HepG2 (cell line): ENCODE measurements at regions not wholly inside any gene's neighbourhood (a gene's known extent, or its start where the extent isn't known, plus 50 kb on each side); places are given as distances from the start of the nearest gene placed in this dataset.

ENCODE experiments used
- ATAC-seq: fragments of 200-7000 bp; cut with Tn5 transposase; 3 replicates; pipeline ENCODE4 v1.9.1; 2020; ENCODE audit warnings: mild to moderate bottlenecking, moderate library complexity
- BruUV-seq: library from RNA; stranded (reverse); fragments of 400-500 nt; replicated peaks from 2 replicates; lab custom pipeline; 2021; lab: Mats Ljungman, UMichigan
- CTCF ChIA-PET: fragments of 300-600 bp; formaldehyde crosslinking; extraction: SDS; loops from one replicate; lab custom pipeline; 2021; ENCODE audit warnings: low total read pairs, inconsistent platforms, low intra/inter-chr PET ratio; lab: Yijun Ruan, JAX
- POLR2A ChIA-PET: fragments of 350-600 bp; sonication (Branson Sonifier 250); formaldehyde crosslinking; loops from one replicate; lab custom pipeline; 2020; ENCODE audit warnings: antibody characterized with exemption, inconsistent platforms; lab: Yijun Ruan, JAX
- DNase-seq: peaks from one replicate; pipeline ENCODE4 v3.0.0-alpha.2; 2015; ENCODE audit warnings: low spot score
- FAIRE-seq: peaks from 3 replicates; lab custom pipeline; 2011; peaks lifted over from hg19 to GRCh38; lab: Jason Lieb, UNC
- H2AFZ ChIP-seq: one replicate; pipeline ENCODE4 v1.6.1; 2011; ENCODE audit warnings: low read length, inconsistent platforms
- H3K27ac ChIP-seq: fragments of 300-600 bp; 3 replicates; pipeline ENCODE4 v1.8.0; 2011; ENCODE audit warnings: mixed run types, mild to moderate bottlenecking, mixed read lengths, low read length, inconsistent platforms; ENCODE audit not compliant: insufficient read depth; ENCODE audit errors: extremely low read length
- H3K27me3 ChIP-seq, 2 experiments: fragments of 200-600 bp in 1 of 2; 2 replicates in 1 of 2; 3 replicates in 1 of 2; pipeline versions ENCODE4 v1.6.0 to v1.8.0; 2011; ENCODE audit warnings: low read length in 2 of 2, mild to moderate bottlenecking in 2 of 2, moderate library complexity in 2 of 2, inconsistent platforms in 1 of 2; ENCODE audit not compliant: insufficient read depth in 2 of 2, control insufficient read depth in 1 of 2
- H3K36me3 ChIP-seq, 2 experiments: fragments of 200-600 bp in 1 of 2; replicated peaks in 1 of 2; 2 replicates in 1 of 2; 3 replicates in 1 of 2; pipeline versions ENCODE4 v1.5.1 to v1.8.0; 2011; ENCODE audit warnings: low read length in 2 of 2, inconsistent platforms in 1 of 2; ENCODE audit not compliant: insufficient read depth in 2 of 2, control insufficient read depth in 1 of 2
- H3K4me1 ChIP-seq: 2 replicates; pipeline ENCODE4 v1.5.1; 2012; ENCODE audit warnings: low read length, inconsistent platforms; ENCODE audit not compliant: insufficient read depth
- H3K4me2 ChIP-seq: 2 replicates; pipeline ENCODE4 v1.6.0; 2011; ENCODE audit warnings: low read depth, low read length, inconsistent platforms
- H3K4me3 ChIP-seq, 3 experiments: fragments of 200-600 bp in 1 of 3; sonication (generic), shearing (Covaris generic) in 1 of 3; replicated peaks in 1 of 3; 2 replicates each; pipeline ENCODE4 v1.5.1; 2011 to 2016; ENCODE audit warnings: low read length in 3 of 3, inconsistent platforms in 2 of 3, low read depth in 2 of 3, mild to moderate bottlenecking in 2 of 3, control low read depth in 1 of 3, mixed read lengths in 1 of 3; ENCODE audit not compliant: insufficient read depth in 1 of 3
- H3K79me2 ChIP-seq: one replicate; pipeline ENCODE4 v1.6.1; 2011; ENCODE audit warnings: low read length, inconsistent platforms; ENCODE audit not compliant: insufficient read depth
- H3K9ac ChIP-seq: 2 replicates; pipeline ENCODE4 v1.6.0; 2011; ENCODE audit warnings: mild to moderate bottlenecking, low read depth, low read length, inconsistent platforms; ENCODE audit not compliant: insufficient read depth
- H3K9me3 ChIP-seq: 2 replicates; pipeline ENCODE4 v1.5.1; 2012; ENCODE audit warnings: mild to moderate bottlenecking, low read length
- H4K20me1 ChIP-seq: 2 replicates; pipeline ENCODE4 v1.6.0; 2011; ENCODE audit warnings: inconsistent platforms, mild to moderate bottlenecking, low read length, moderate library complexity; ENCODE audit not compliant: insufficient read depth
- ZNF124 ChIP-seq: sonication (generic); formaldehyde crosslinking; IDR thresholded peaks from 2 replicates; pipeline ENCODE4 v1.4.0; 2020; ENCODE audit warnings: missing genetic modification reagents
- ZNF263 ChIP-seq: sonication (generic); formaldehyde crosslinking; IDR thresholded peaks from 2 replicates; pipeline ENCODE4 v1.4.0; 2020; ENCODE audit warnings: missing genetic modification reagents
- WGBS: methylation state at CpG from one replicate; pipeline ENCODE4 v1.1.6; 2017; ENCODE audit warnings: low lambda C conversion rate; 5-methylcytosine and 5-hydroxymethylcytosine counted together
- in situ Hi-C: cut with HindIII; loops from 2 replicates; pipeline ENCODE4 v1.10.0; 2017; ENCODE audit warnings: low pct_unique_long_range_greater_than_20kb; ENCODE audit not compliant: extremely low pct_ligation_motif_present
- intact Hi-C: fragments of 100-400 bp; cut with micrococcal nuclease; formaldehyde crosslinking; loops from one replicate; pipeline ENCODE4 v1.10.0; 2022; ENCODE audit not compliant: unreplicated experiment
- TF ChIP-seq, protein P1 (sequence below): sonication (generic); formaldehyde crosslinking; IDR thresholded peaks from 2 replicates; pipeline ENCODE4 v1.9.0; 2021; ENCODE audit warnings: missing genetic modification reagents, borderline replicate concordance

DNA sequence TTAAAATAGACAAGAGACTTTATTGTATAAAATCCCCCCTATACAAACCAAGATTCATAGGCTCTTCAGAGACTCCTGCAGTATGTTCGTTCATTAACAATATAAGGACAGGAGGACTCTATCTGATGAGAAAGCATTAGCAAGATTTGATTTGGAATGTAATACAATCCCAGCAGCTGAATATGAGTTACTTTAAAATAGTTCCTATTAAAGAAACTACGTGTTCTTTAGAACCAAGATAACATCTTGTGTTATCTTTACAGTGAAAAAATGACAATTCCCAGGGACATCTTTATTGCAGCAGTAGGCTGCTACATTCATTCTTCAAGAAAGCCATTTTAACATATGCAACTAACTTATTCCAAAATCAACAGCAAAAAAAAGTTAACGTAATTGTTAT lies 1360.1 kb upstream of the GJE1 start:
- intact Hi-C loops = no loop called here
- H3K4me1 ChIP-seq = no peaks in the 10 kb centered on the region
- H3K4me2 ChIP-seq = no peak overlapping the region
- WGBS = 50% methylated on average over 3 of the region's 3 CpGs
- BruUV-seq = no TSS peak
- no peaks in the 10 kb centered on the region for H4K20me1 ChIP-seq
- TF ChIP-seq, protein P1, sequence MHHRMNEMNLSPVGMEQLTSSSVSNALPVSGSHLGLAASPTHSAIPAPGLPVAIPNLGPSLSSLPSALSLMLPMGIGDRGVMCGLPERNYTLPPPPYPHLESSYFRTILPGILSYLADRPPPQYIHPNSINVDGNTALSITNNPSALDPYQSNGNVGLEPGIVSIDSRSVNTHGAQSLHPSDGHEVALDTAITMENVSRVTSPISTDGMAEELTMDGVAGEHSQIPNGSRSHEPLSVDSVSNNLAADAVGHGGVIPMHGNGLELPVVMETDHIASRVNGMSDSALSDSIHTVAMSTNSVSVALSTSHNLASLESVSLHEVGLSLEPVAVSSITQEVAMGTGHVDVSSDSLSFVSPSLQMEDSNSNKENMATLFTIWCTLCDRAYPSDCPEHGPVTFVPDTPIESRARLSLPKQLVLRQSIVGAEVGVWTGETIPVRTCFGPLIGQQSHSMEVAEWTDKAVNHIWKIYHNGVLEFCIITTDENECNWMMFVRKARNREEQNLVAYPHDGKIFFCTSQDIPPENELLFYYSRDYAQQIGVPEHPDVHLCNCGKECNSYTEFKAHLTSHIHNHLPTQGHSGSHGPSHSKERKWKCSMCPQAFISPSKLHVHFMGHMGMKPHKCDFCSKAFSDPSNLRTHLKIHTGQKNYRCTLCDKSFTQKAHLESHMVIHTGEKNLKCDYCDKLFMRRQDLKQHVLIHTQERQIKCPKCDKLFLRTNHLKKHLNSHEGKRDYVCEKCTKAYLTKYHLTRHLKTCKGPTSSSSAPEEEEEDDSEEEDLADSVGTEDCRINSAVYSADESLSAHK (CRISPR knock-in tag) = no peak
- H3K27me3 ChIP-seq = no peaks in the 10 kb centered on the region
- H3K36me3 ChIP-seq = no peaks in the 10 kb centered on the region
- H3K9me3 ChIP-seq = peaks cover 46% of the 10 kb centered on the region
- no peaks in the 10 kb centered on the region for H3K79me2 ChIP-seq
- H3K9ac ChIP-seq = no peak overlapping the region
- FAIRE-seq = no peak
- no peak overlapping the region for H3K4me3 ChIP-seq
- DNase-seq = no peak
- no peak for ATAC-seq
- in situ Hi-C loops = no loop called here
- ChIA-PET CTCF (no interaction called here), POLR2A (no interaction called here)
- H2AFZ ChIP-seq = no peak overlapping the region
- no peak overlapping the region for H3K27ac ChIP-seq

DNA sequence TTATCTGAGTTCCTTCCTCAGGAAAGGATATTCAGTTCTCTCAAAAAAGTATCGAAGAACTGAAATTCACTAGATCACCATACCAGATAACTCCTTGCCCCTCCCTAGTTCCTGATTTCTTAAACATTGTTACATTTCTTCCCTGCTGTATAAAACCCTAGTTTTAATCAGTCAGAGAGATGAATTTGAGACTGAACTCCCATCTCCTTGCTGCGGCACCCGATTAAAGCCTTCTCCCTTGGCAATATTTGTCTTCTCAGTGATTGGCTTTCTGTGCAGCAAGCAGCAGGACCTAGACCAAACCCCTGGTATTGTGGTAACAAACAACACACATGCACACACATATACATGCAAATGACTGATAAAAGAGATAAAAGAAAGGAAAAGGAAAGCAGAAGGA lies 1364.6 kb upstream of the GJE1 start:
- DNase-seq (no peak), ATAC-seq (no peak), FAIRE-seq (no peak)
- TF ChIP-seq ZNF124 (CRISPR knock-in tag) (peak; percentile 100), ZNF263 (CRISPR knock-in tag) (no peak)
- no TSS peak for BruUV-seq
- Histone ChIP-seq H3K9me3 (peaks cover 73% of the 10 kb centered on the region), H2AFZ (no peak overlapping the region), H4K20me1 (no peaks in the 10 kb centered on the region), H3K4me3 (no peak overlapping the region), H3K27ac (no peak overlapping the region), H3K4me1 (no peaks in the 10 kb centered on the region), H3K27me3 (no peaks in the 10 kb centered on the region), H3K36me3 (no peaks in the 10 kb centered on the region), H3K9ac (no peak overlapping the region), H3K4me2 (no peak overlapping the region), H3K79me2 (no peaks in the 10 kb centered on the region)
- 58% methylated on average over 3 of the region's 3 CpGs for WGBS
- in situ Hi-C loops (no loop called here), intact Hi-C loops (no loop called here)
- ChIA-PET POLR2A (no interaction called here), CTCF (no interaction called here)
